ENCODE measurements at regions not wholly inside any gene's neighbourhood (a gene's known extent, or its start where the extent isn't known, plus 50 kb on each side); places are given as distances from the start of the nearest gene placed in this dataset.

- TF ChIP-seq CTCF (IDR thresholded peaks at IDR 0.05; ENCODE audit: low read depth, low read length, poor library complexity, severe bottlenecking) (no peak), EZH2phosphoT487 (IDR thresholded peaks at IDR 0.05; ENCODE audit: borderline replicate concordance, low read length) (no peak)
Measured at GRCh38 chr21:27795418-27795817, 828.5 kb upstream of the ADAMTS5 start.
